Chondrocyte (in vitro differentiated cells): ENCODE measurements at regions not wholly inside any gene's neighbourhood (a gene's known extent, or its start where the extent isn't known, plus 50 kb on each side); places are given as distances from the start of the nearest gene placed in this dataset.

Source experiments
- DNase-seq: peaks from one replicate; pipeline ENCODE4 v3.0.0; 2021; ENCODE audit warnings: mixed read lengths, low spot score
- H3K27ac Mint-ChIP-seq: one replicate; pipeline ENCODE4 v1.8.0; 2021; ENCODE audit warnings: mild to moderate bottlenecking, moderate library complexity, mixed read lengths; ENCODE audit not compliant: unreplicated experiment
- H3K27me3 Mint-ChIP-seq: 2 replicates; pipeline ENCODE4 v1.8.0; 2021; ENCODE audit warnings: low read depth, mixed read lengths
- H3K36me3 Mint-ChIP-seq: 2 replicates; pipeline ENCODE4 v1.8.0; 2021; ENCODE audit warnings: low read depth, mixed read lengths
- H3K4me1 Mint-ChIP-seq: 2 replicates; pipeline ENCODE4 v1.8.0; 2021; ENCODE audit warnings: low read depth, mild to moderate bottlenecking, mixed read lengths
- H3K4me3 Mint-ChIP-seq: one replicate; pipeline ENCODE4 v1.8.0; 2021; ENCODE audit warnings: mild to moderate bottlenecking, moderate library complexity, mixed read lengths; ENCODE audit not compliant: unreplicated experiment
- H3K9me3 Mint-ChIP-seq: 2 replicates; pipeline ENCODE4 v1.8.0; 2021; ENCODE audit warnings: low read depth, mixed read lengths
- TF ChIP-seq, protein P1 (sequence below): fragments of 200-600 bp; sonication (generic); IDR thresholded peaks from 2 replicates; pipeline ENCODE4 v1.5.0; 2021; ENCODE audit warnings: antibody characterized with exemption, mild to moderate bottlenecking, moderate library complexity

DNA sequence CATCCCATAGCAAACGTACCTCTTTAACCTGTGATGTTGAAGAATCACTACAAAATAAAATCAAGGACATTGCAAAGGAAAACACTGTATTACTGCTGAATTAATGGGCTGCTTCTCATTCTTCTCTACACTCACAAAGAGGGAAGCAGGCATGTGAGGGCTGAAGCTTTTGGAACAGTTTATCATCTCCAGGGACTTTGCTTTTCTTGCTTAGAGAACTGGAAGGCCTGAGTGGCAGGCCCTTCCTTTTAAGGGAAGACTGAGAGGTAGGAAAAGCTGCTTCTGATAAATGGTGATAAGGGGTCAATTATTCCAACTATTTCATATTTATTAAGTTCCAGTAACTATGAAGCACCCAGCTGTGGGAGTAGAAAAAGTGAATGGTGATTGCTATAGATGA lies 649.6 kb downstream of the NTRK3 start:
- Mint-ChIP-seq H3K4me1 (peaks cover 11% of the 10 kb centered on the region), H3K27me3 (peaks cover 12% of the 10 kb centered on the region), H3K36me3 (no peaks in the 10 kb centered on the region), H3K4me3 (no peak overlapping the region), H3K9me3 (no peaks in the 10 kb centered on the region), H3K27ac (no peak overlapping the region)
- TF ChIP-seq, protein P1, sequence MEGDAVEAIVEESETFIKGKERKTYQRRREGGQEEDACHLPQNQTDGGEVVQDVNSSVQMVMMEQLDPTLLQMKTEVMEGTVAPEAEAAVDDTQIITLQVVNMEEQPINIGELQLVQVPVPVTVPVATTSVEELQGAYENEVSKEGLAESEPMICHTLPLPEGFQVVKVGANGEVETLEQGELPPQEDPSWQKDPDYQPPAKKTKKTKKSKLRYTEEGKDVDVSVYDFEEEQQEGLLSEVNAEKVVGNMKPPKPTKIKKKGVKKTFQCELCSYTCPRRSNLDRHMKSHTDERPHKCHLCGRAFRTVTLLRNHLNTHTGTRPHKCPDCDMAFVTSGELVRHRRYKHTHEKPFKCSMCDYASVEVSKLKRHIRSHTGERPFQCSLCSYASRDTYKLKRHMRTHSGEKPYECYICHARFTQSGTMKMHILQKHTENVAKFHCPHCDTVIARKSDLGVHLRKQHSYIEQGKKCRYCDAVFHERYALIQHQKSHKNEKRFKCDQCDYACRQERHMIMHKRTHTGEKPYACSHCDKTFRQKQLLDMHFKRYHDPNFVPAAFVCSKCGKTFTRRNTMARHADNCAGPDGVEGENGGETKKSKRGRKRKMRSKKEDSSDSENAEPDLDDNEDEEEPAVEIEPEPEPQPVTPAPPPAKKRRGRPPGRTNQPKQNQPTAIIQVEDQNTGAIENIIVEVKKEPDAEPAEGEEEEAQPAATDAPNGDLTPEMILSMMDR: no peak
- no peak for DNase-seq

DNA sequence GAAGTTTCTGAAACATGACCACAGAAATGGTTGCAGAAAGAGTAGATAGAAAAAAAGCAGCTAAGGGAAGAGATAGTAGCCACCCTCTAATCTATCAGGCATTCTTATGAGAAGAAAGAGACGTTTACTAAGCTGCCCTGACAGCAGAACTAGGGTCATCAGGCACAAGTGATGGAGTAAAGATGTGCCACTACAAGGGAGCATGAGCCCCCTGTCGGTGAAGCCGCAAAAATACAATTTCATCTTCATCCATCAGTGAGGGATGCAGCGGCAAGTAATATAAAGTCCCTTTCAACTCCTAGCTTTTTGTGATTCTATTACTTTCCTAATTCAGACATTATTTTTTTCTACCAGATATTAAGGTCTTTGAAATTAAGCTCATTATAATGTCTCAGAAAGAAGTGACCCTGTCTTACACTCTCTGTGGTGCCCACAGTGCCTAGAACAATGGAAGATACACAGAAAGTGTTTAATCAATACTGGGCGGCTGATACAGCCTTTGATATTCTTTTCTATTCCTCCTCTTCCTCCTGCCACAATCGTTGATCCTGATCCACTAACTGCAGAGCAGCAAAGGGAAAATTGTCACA lies 651.6 kb downstream of the NTRK3 start:
- Mint-ChIP-seq H3K4me1 (peaks cover 10% of the 10 kb centered on the region), H3K36me3 (no peaks in the 10 kb centered on the region), H3K27ac (no peak overlapping the region), H3K27me3 (peaks cover 16% of the 10 kb centered on the region), H3K4me3 (no peak overlapping the region), H3K9me3 (no peaks in the 10 kb centered on the region)
- TF ChIP-seq, protein P1: peak; percentile 53
- no peak for DNase-seq

DNA sequence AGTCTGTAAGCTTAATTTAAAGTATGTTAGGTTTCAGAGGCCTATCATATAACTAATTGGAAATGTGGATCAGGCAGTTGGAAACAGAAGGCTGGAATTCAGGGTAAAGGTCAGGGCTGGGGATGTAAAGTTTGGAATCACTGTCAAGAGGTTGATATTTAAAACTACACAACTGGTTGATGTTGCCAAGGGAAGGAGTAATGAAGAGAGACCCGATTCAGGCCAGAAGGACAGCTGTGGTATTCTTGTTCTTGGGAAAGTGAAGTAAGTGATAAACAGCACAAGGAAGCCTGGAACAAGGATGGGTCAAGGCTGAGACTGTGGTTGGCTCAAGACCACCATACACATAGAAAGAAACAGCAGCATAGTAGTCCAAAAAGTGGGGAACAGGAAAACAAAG lies 654.2 kb downstream of the NTRK3 start:
- DNase-seq: no peak
- TF ChIP-seq, protein P1: no peak
- no peaks in the 10 kb centered on the region for H3K9me3 Mint-ChIP-seq
- peaks cover 21% of the 10 kb centered on the region for H3K27me3 Mint-ChIP-seq
- H3K4me3 Mint-ChIP-seq: no peak overlapping the region
- no peaks in the 10 kb centered on the region for H3K36me3 Mint-ChIP-seq
- no peak overlapping the region for H3K27ac Mint-ChIP-seq
- no peaks in the 10 kb centered on the region for H3K4me1 Mint-ChIP-seq

GRCh38 chr15:87599616-87600015 lies 656.9 kb downstream of the NTRK3 start:
- no peaks in the 10 kb centered on the region for H3K4me1 Mint-ChIP-seq
- TF ChIP-seq, protein P1: no peak
- no peak for DNase-seq
- no peaks in the 10 kb centered on the region for H3K9me3 Mint-ChIP-seq
- no peaks in the 10 kb centered on the region for H3K36me3 Mint-ChIP-seq
- no peak overlapping the region for H3K4me3 Mint-ChIP-seq
- H3K27ac Mint-ChIP-seq: no peak overlapping the region
- peaks cover 17% of the 10 kb centered on the region for H3K27me3 Mint-ChIP-seq

- Mint-ChIP-seq H3K27me3 (peaks cover 13% of the 10 kb centered on the region), H3K9me3 (peaks cover 5% of the 10 kb centered on the region), H3K36me3 (no peaks in the 10 kb centered on the region), H3K4me1 (no peaks in the 10 kb centered on the region), H3K4me3 (no peak overlapping the region), H3K27ac (no peak overlapping the region)
- DNase-seq: no peak
- TF ChIP-seq, protein P1: no peak
These were observed 659.0 kb downstream of the NTRK3 start for GRCh38 chr15:87597346-87598052.
